KMS-11 (cell line): ENCODE measurements at regions not wholly inside any gene's neighbourhood (a gene's known extent, or its start where the extent isn't known, plus 50 kb on each side); places are given as distances from the start of the nearest gene placed in this dataset.

Experiments used
- H2AFZ ChIP-seq: fragments of 200-600 bp; sonication (generic); 2 replicates; pipeline ENCODE4 v1.6.1; 2016; ENCODE audit warnings: antibody characterized with exemption, mixed run types, low read depth
- H3K27ac ChIP-seq: fragments of 200-600 bp; sonication (generic); 2 replicates; pipeline ENCODE4 v1.6.1; 2016; ENCODE audit warnings: mild to moderate bottlenecking, mixed run types
- H3K27me3 ChIP-seq: fragments of 200-600 bp; sonication (generic); 2 replicates; pipeline ENCODE4 v1.6.1; 2017; ENCODE audit warnings: mild to moderate bottlenecking, low read depth, mixed run types, moderate library complexity; ENCODE audit not compliant: insufficient read depth
- H3K36me3 ChIP-seq: fragments of 200-600 bp; sonication (generic); 2 replicates; pipeline ENCODE4 v1.6.1; 2017; ENCODE audit warnings: mild to moderate bottlenecking, mixed run types; ENCODE audit not compliant: insufficient read depth
- H3K4me1 ChIP-seq: fragments of 200-600 bp; sonication (generic); 2 replicates; pipeline ENCODE4 v1.6.1; 2016; ENCODE audit warnings: mild to moderate bottlenecking, low read depth, mixed run types; ENCODE audit not compliant: poor library complexity, severe bottlenecking
- H3K4me2 ChIP-seq: fragments of 200-600 bp; sonication (generic); 2 replicates; pipeline ENCODE4 v1.7.0; 2016; ENCODE audit warnings: mild to moderate bottlenecking, mixed run types
- H3K4me3 ChIP-seq: fragments of 200-600 bp; sonication (generic); IDR thresholded peaks from 2 replicates; pipeline ENCODE4 v1.6.1; 2017; ENCODE audit warnings: low read depth, low read length, mixed read lengths; ENCODE audit not compliant: insufficient read depth
- H3K79me2 ChIP-seq: fragments of 200-600 bp; sonication (generic); 2 replicates; pipeline ENCODE4 v1.6.1; 2016; ENCODE audit warnings: low read depth, mixed run types; ENCODE audit not compliant: insufficient read depth
- H3K9ac ChIP-seq: fragments of 200-600 bp; sonication (generic); 2 replicates; pipeline ENCODE4 v1.6.1; 2016; ENCODE audit warnings: mild to moderate bottlenecking, mixed run types
- H4K20me1 ChIP-seq: fragments of 200-600 bp; sonication (generic); 2 replicates; pipeline ENCODE4 v1.6.1; 2016; ENCODE audit warnings: mild to moderate bottlenecking, mixed run types; ENCODE audit not compliant: insufficient read depth
- TF ChIP-seq, protein P1 (sequence below): fragments of 200-600 bp; sonication (generic); conservative IDR thresholded peaks from 2 replicates; pipeline ENCODE4 v1.6.1; 2017; ENCODE audit warnings: low read depth, mild to moderate bottlenecking, antibody characterized with exemption, low read length, moderate library complexity, mixed read lengths

DNA sequence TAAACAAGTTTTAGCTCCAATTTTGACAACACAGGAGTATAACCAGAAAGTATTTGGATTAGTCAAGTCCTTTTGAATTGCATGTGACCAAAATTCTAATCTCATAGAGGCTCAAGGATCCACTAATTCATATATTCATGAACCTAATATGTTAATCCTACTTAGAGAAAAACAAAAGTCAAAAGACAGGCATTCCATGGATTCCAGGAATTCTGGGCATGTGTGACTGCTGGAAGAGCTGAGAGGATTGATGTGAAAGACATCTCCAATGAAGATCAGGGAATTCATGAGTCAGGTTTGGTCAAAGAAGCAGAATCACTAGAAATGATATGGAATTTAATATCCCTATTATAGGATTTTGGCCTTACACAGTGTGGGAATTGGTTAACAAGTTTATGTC is 1494.6 kb upstream of the DDX18 start:
- Histone ChIP-seq H3K4me1 (no peaks in the 10 kb centered on the region), H4K20me1 (no peaks in the 10 kb centered on the region), H3K4me3 (no peak overlapping the region), H3K4me2 (no peak overlapping the region), H3K27me3 (no peaks in the 10 kb centered on the region), H2AFZ (no peak overlapping the region), H3K27ac (no peak overlapping the region), H3K79me2 (no peaks in the 10 kb centered on the region), H3K9ac (no peak overlapping the region), H3K36me3 (no peaks in the 10 kb centered on the region)
- TF ChIP-seq, protein P1, sequence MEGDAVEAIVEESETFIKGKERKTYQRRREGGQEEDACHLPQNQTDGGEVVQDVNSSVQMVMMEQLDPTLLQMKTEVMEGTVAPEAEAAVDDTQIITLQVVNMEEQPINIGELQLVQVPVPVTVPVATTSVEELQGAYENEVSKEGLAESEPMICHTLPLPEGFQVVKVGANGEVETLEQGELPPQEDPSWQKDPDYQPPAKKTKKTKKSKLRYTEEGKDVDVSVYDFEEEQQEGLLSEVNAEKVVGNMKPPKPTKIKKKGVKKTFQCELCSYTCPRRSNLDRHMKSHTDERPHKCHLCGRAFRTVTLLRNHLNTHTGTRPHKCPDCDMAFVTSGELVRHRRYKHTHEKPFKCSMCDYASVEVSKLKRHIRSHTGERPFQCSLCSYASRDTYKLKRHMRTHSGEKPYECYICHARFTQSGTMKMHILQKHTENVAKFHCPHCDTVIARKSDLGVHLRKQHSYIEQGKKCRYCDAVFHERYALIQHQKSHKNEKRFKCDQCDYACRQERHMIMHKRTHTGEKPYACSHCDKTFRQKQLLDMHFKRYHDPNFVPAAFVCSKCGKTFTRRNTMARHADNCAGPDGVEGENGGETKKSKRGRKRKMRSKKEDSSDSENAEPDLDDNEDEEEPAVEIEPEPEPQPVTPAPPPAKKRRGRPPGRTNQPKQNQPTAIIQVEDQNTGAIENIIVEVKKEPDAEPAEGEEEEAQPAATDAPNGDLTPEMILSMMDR: no peak

GRCh38 chr2:116329280-116329679 is 1485.2 kb upstream of the DDX18 start:
- TF ChIP-seq, protein P1: no peak
- Histone ChIP-seq H3K4me2 (no peak overlapping the region), H2AFZ (no peak overlapping the region), H3K4me3 (no peak overlapping the region), H3K79me2 (no peaks in the 10 kb centered on the region), H3K36me3 (no peaks in the 10 kb centered on the region), H3K4me1 (no peaks in the 10 kb centered on the region), H3K27me3 (no peaks in the 10 kb centered on the region), H4K20me1 (no peaks in the 10 kb centered on the region), H3K27ac (no peak overlapping the region), H3K9ac (no peak overlapping the region)

GRCh38 chr2:116340690-116341089 is 1473.8 kb upstream of the DDX18 start:
- no peaks in the 10 kb centered on the region for H3K27me3 ChIP-seq
- no peak overlapping the region for H3K4me3 ChIP-seq
- no peaks in the 10 kb centered on the region for H3K79me2 ChIP-seq
- no peaks in the 10 kb centered on the region for H4K20me1 ChIP-seq
- no peaks in the 10 kb centered on the region for H3K36me3 ChIP-seq
- no peak overlapping the region for H3K9ac ChIP-seq
- no peak overlapping the region for H3K27ac ChIP-seq
- no peak overlapping the region for H2AFZ ChIP-seq
- no peak overlapping the region for H3K4me2 ChIP-seq
- TF ChIP-seq, protein P1: no peak
- H3K4me1 ChIP-seq: no peaks in the 10 kb centered on the region

GRCh38 chr2:116366212-116366611 is 1448.3 kb upstream of the DDX18 start:
- 0 out of 2 replicates have a peak overlapping the region, but pooled peaks have one; percentile 11 for H3K9ac ChIP-seq
- H3K27me3 ChIP-seq: no peaks in the 10 kb centered on the region
- no peaks in the 10 kb centered on the region for H3K36me3 ChIP-seq
- peak overlapping the region; percentile 47; the same call in 1 of the 2 replicates for H2AFZ ChIP-seq
- no peak overlapping the region; the same call in 1 of the 2 replicates for H3K27ac ChIP-seq
- TF ChIP-seq, protein P1: no peak
- no peaks in the 10 kb centered on the region for H4K20me1 ChIP-seq
- H3K79me2 ChIP-seq: no peaks in the 10 kb centered on the region
- H3K4me3 ChIP-seq: no peak overlapping the region
- H3K4me2 ChIP-seq: peak overlapping the region; percentile 34; the same call in 1 of the 2 replicates
- H3K4me1 ChIP-seq: no peaks in the 10 kb centered on the region
